RWPE2 (cell line): ENCODE measurements at regions not wholly inside any gene's neighbourhood (a gene's known extent, or its start where the extent isn't known, plus 50 kb on each side); places are given as distances from the start of the nearest gene placed in this dataset.
"Not testable (repeated sequence)": the region's sequence is repeated elsewhere in the genome, so short reads cannot be mapped to it uniquely, and the experiment has no call there.

ENCODE experiments used
- ATAC-seq: fragments of 200-7000 bp; cut with Tn5 transposase; 3 replicates; pipeline ENCODE4 v1.9.1; 2021; ENCODE audit warnings: low read depth
- DNase-seq: peaks from one replicate; pipeline ENCODE4 v3.0.0-alpha.2; 2020; ENCODE audit warnings: low spot score
- H3K27ac ChIP-seq: fragments of 450-650 bp; 2 replicates; pipeline ENCODE4 v1.5.1; 2017; ENCODE audit warnings: mild to moderate bottlenecking; ENCODE audit not compliant: poor library complexity, severe bottlenecking
- H3K27me3 ChIP-seq: fragments of 250-450 bp; sonication (Bioruptor Pico); 2 replicates; pipeline ENCODE4 v1.5.1; 2021; ENCODE audit warnings: mild to moderate bottlenecking, moderate library complexity; ENCODE audit not compliant: insufficient read depth, poor library complexity, severe bottlenecking
- H3K36me3 ChIP-seq: fragments of 250-450 bp; sonication (Bioruptor Pico); 2 replicates; pipeline ENCODE4 v1.5.1; 2020; ENCODE audit warnings: low read depth, mild to moderate bottlenecking, moderate library complexity
- H3K4me1 ChIP-seq: fragments of 250-450 bp; sonication (Bioruptor Pico); 2 replicates; pipeline ENCODE4 v1.5.1; 2021; ENCODE audit warnings: mild to moderate bottlenecking, moderate library complexity; ENCODE audit not compliant: insufficient read depth, poor library complexity, severe bottlenecking
- H3K4me3 ChIP-seq: fragments of 250-450 bp; sonication (Bioruptor Pico); 2 replicates; pipeline ENCODE4 v1.5.1; 2021; ENCODE audit warnings: mild to moderate bottlenecking, moderate library complexity; ENCODE audit not compliant: severe bottlenecking
- H3K9me3 ChIP-seq: fragments of 250-450 bp; sonication (Bioruptor Pico); 2 replicates; pipeline ENCODE4 v1.5.1; 2021; ENCODE audit warnings: mild to moderate bottlenecking, moderate library complexity; ENCODE audit not compliant: severe bottlenecking
- CTCF ChIP-seq: fragments of 450-650 bp; IDR thresholded peaks from one replicate; pipeline ENCODE4 v1.5.1; 2017; ENCODE audit warnings: mild to moderate bottlenecking, moderate library complexity; ENCODE audit not compliant: poor library complexity, severe bottlenecking

- Histone ChIP-seq H3K9me3 (no peaks in the 10 kb centered on the region), H3K4me3 (no peak overlapping the region), H3K27ac (no peak overlapping the region), H3K36me3 (no peaks in the 10 kb centered on the region), H3K27me3 (no peaks in the 10 kb centered on the region), H3K4me1 (peaks cover 12% of the 10 kb centered on the region)
- ATAC-seq (no peak), DNase-seq (no peak)
- no peak for TF ChIP-seq CTCF
Observed at GRCh38 chr17:13415871-13416416, 185.8 kb downstream of the HS3ST3A1 start.

- DNase-seq, ATAC-seq, H3K27me3 ChIP-seq, H3K36me3 ChIP-seq, H3K4me3 ChIP-seq, H3K27ac ChIP-seq, H3K9me3 ChIP-seq, H3K4me1 ChIP-seq: not testable (repeated sequence)
Observed at GRCh38 chr17:13415200-13415599, 186.5 kb downstream of the HS3ST3A1 start.

- Histone ChIP-seq H3K4me1 (peaks cover 4% of the 10 kb centered on the region), H3K36me3 (no peaks in the 10 kb centered on the region), H3K27me3 (no peaks in the 10 kb centered on the region), H3K27ac (no peak overlapping the region), H3K4me3 (no peak overlapping the region), H3K9me3 (no peaks in the 10 kb centered on the region)
- DNase-seq (no peak), ATAC-seq (no peak)
- TF ChIP-seq CTCF: no peak
Observed at GRCh38 chr17:13413001-13413400, 188.7 kb downstream of the HS3ST3A1 start.

- no peak for TF ChIP-seq CTCF
- Histone ChIP-seq H3K4me1 (peaks cover 4% of the 10 kb centered on the region), H3K4me3 (no peak overlapping the region), H3K27ac (no peak overlapping the region), H3K36me3 (no peaks in the 10 kb centered on the region), H3K9me3 (no peaks in the 10 kb centered on the region), H3K27me3 (no peaks in the 10 kb centered on the region)
- peak; percentile 63; the same call in 2 of the 3 replicates for ATAC-seq
- DNase-seq: no peak
Observed at GRCh38 chr17:13410874-13411273, 190.9 kb downstream of the HS3ST3A1 start.

GRCh38 chr17:13410214-13410613, 191.5 kb downstream of the HS3ST3A1 start:
- H3K4me3 ChIP-seq: no peak overlapping the region
- H3K9me3 ChIP-seq: no peaks in the 10 kb centered on the region
- no peaks in the 10 kb centered on the region for H3K27me3 ChIP-seq
- no peak for ATAC-seq
- peaks cover 4% of the 10 kb centered on the region for H3K4me1 ChIP-seq
- no peaks in the 10 kb centered on the region for H3K36me3 ChIP-seq
- no peak for TF ChIP-seq CTCF
- no peak for DNase-seq
- no peak overlapping the region for H3K27ac ChIP-seq
